AG08395 (cell line): ENCODE measurements at regions not wholly inside any gene's neighbourhood (a gene's known extent, or its start where the extent isn't known, plus 50 kb on each side); places are given as distances from the start of the nearest gene placed in this dataset.

Source experiments
- DNase-seq: peaks from one replicate; pipeline ENCODE4 v3.0.0; 2012; ENCODE audit warnings: mixed read lengths, low spot score

DNA sequence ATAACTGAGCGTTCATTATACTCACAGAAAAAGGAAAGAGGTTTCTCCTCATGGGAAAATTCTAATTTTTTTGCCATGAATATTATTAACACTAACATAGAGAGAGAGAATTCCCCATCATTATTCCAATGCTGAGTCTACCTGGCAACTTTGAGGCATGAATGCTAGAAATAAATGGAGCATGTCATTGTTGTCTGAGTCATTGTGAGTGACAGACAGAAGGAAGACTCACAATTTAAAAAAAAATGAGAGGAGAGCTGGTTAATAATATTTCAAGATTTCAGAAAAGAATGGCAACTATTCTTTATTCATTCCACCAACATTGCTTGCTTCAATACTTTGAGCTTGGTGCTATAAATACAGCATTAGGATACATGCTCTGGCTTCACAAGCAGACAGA lies 170.4 kb upstream of the HS3ST1 start:
- DNase-seq = no peak

DNA sequence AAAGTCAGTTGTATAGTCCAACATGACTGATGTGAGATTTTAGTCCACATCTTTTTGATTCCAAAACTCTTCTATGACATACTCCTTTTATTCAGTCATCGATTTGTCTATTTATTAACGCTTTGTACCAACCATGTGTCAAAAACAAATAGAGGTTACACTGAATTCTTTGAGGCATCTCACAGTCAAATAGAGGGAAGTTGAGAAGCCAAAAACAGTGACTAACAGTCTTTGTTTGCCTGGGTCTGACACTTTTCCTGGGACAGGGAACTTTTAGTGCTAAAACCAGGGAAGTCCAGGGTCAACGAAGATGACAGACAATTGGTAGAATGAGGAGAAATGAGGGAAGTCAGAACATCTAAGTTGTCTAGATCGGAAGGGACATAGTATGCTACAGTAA lies 169.9 kb upstream of the HS3ST1 start:
- no peak for DNase-seq

DNA sequence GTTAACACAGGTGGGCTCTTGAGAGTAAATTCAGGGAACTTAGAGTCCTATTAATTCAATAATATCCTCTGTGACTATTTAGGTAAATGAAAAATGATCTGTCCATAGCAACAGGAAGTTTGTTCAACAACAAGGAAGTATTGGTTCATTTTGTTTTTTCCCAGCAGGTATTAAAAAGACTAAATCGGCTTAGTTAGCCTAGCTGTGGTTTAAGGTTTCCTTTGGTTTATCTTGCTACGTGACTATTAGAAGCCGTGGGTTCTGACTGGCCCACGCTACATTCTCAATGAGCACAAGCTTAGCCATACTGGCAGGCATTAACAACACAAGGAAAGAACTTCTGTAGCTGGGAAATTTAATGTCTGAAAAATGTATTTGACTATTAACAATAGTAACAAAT lies 168.8 kb upstream of the HS3ST1 start:
- DNase-seq = no peak

DNA sequence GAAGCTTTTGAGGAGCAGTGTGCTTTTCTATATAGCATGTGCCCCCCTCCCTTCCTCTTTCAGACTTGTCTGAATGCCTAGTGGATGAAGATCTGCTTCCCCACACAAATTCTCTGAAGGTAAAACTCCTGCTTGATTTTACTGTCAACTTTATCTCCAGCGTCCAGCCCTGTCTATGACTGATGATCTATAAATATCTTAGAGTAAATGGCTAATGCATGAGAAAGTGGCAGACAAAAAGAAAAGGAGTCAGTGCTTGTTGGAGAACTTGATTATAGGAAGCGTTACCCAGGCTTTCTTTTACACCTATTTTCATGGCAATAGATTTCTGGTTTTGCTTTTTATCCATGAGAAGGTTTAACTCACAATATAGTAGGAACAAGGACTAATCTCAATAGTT lies 168.3 kb upstream of the HS3ST1 start:
- no peak for DNase-seq

DNA sequence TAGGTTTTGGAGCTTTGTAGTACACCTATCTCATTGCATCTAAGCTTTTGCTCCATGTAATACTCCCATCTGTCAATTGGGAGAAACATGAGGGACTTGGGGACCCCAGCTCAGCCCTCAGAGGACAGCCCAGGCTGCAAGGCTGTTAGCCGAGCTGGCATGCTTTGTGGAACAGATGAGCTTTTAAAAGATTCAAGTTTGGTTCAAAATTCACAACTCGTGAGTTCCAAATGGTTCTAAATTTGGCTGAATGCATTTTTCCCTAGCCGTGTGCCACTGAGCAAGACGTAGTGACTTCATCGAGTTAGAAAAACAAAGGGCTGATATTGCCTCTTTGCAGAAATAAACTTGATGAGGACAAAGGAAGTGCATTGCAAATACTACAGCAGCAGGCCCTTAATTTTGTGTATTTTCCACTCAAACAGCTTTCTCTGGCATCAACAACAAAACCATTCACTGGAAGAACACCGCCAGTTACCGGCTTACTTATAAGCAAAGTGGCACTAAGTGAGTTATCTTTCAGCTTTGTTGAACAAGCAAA lies 165.0 kb upstream of the HS3ST1 start:
- DNase-seq = no peak

DNA sequence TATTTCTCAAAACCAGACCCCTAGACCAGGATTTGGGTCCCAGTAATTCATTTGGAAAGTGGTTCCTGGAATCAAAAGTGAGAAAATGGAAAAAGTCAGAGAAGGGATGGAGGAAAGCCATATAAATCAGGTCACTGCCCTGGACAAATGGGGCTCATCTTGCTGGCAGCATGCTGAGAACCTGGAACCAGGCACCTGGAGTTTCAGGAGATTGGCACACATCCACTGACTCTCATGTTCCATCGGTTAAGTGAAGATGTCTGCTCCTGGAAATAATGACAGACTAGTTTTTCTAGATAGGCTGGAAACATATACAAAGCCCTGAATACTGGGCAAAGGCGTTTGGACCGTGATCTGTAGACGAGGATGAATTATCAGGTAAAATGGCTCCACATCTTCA lies 163.6 kb upstream of the HS3ST1 start:
- no peak for DNase-seq

DNA sequence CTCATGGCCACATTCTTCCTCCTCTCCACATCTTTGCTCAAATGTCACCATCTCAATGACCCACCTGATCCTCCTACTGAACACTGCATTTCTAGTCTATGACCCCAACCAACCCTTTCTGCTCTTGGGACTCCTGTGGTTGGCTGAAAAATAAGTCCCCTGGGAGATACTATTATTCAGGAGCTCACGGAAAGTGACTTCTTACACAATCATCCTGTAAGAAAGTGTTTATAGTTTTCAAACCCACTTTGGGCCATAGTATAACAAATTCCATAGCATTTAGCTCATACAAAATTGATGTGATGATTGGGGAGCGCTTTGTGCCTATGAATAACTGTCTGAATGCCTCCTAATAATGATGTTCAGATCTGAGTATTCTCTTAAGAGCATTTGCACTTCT lies 161.4 kb upstream of the HS3ST1 start:
- no peak for DNase-seq

DNA sequence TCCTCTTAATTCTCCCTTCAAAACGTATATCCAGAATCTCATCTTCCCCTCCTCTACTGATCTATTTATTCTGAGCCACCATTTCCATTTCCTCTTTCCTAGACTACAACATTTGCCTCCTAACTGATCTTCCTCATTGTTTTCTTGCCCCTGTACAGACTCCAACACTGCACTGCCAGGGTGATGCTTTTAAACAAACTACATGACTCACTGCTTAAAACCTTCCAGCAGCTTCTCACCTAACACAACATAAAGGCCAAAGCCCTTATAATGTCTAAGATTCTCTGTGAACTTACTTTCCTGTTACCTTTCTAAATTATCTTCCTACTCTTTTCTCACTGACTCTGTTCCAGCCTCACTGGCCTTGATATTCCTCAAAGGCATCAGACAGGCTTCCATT lies 161.0 kb upstream of the HS3ST1 start:
- no peak for DNase-seq

DNA sequence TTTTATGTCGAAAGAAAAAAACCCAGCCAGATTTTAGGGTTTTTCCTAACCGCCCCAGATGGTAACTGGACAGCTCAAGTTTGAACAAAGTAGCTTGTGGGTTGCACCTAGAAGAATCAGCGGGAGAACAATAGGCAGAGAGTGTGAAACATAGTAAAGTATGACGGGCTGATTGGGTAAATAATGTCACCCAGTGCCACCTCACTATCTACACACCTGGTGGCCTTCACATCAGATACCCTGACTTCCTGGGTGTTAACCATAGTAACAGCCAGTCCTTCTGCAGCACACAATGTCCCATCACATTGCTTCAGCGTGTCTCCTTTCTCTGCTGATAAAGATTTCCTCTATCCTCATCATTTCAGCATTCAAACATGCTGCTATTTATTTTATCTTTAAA lies 159.1 kb upstream of the HS3ST1 start:
- DNase-seq = no peak

DNA sequence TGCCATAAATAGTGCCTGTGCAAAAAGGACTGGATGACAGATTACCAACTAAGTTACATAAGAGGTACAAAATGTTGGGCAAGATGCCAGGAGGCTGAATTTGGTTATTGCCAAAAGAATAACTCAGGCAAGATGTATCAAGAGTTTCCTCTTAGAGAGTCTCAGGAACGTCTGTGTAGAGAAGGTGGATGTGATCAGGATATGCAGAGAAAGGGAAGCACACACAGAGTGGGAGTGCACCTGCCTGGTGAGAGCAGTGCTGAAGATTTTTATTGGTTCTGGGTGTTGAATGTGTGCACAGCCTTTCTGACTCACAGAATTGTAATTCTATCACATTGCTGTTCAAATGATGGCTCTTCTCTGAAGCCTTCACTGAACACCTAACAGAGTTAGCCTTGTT lies 156.8 kb upstream of the HS3ST1 start:
- DNase-seq = no peak

DNA sequence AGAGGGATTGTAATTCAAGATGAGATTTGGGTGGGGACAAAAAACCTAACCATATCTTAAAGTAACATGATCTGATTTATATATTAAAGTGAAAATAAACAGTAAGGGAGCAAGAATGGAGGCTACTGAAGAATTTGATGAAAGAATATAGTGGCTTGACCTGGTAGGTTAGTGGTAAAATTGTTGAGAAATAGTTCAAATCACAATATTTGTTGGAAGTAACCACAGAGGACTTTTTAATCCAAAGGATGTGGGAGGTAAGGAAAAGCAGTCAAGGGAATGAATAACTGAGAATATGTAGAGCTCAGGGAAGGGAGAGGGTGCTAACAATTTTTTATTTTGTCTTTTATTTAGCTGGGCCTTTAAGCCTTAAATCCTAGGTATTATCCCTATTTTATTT lies 139.8 kb upstream of the HS3ST1 start:
- DNase-seq = no peak

DNA sequence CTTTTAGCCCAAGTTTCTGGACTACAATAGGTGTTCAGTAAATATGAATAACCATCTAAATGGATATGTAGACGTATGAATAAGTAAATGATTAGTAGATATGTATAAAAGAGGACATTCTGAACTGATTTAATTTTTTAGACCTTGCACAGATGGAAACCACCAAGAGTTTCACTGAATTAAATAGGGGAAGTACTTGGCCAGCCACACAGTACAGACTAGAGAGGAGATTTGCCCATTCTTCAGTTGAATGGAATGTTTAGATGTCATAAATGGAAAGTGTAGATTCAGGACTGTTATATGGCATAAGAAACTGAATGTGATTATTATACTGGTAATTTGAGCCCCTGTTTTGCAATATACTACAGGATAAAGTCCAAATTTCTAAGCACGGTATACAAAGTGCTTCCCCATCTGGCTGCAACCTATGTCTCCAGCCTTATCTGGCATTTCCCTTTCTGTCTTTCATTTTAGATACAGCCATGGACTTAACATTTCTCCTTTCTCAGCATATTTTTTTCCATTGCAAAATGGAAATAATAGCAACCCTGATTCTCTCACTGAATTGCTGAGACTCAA lies 137.8 kb upstream of the HS3ST1 start:
- DNase-seq = no peak

DNA sequence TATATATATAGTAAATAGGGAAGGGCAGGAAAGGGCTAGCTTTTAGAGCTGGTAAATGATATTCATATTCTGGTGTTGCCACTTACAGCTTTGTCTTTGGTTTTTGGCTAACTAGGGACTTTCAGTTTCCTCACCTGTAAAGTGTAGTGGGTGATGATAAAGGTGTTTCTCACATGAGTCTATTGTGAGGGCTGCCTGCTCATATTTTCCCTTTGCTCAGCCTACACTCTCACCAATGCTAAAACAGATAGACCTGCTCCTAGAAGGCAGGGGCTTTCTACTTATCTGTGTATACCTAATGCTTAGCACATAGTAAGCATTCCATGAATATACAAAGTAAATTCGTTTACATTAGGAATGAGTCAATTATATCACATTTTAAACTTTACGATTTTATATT lies 137.2 kb upstream of the HS3ST1 start:
- no peak for DNase-seq

DNA sequence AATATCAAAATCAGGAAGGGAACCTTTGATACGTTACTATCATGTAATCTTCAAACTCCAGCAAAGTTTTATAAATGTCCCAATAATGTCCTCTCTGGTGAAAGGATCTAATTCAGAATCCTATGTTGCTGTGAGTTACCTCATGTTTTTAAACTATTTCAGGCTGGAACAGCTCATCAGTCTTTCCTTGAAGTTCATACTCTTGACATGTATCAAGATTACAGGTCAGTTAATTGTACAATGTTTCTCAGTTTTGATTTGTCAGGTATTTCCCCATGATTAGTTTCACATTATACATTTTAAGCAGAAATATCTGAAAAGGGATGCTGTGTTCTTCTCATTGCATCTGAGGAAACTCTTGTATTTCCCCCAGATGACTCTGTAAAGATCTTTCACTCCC lies 136.5 kb upstream of the HS3ST1 start:
- no peak for DNase-seq

DNA sequence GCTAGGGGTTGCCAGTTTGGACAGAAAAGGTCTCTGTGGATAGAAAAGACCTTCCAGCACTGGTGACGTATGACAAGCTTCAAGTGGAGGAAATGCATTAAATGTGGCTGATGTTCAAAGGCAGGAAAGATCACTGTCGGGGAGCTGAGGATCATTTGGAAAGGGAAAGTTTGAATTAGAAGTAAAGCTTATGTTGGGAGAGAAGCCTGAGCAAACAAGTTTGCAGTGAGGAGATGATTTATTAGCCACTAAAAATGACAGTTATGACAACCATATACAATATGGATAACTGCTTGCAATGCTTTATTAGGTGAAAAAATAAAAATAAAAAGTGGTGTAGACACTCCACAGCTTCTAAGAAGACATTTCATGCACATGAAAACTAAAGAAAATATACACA lies 135.3 kb upstream of the HS3ST1 start:
- no peak for DNase-seq

DNA sequence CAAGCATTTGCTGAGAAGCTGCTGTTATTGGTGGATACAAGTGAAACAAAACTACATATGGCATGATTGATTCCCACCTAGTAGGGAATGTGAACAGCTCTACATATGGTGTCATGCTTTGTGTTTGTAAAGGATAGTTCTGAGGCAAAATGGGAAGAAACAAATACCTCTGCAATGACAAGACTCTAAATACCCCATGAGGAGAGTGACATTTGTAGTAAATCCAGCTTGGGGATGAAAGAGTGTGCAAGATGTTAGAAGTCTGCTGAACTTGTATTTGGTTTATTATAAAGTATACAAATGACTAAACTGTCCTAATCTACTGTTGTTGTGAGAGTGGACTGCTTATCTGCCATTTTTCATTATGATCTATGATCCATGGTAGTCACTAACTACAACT lies 120.8 kb upstream of the HS3ST1 start:
- no peak for DNase-seq

DNA sequence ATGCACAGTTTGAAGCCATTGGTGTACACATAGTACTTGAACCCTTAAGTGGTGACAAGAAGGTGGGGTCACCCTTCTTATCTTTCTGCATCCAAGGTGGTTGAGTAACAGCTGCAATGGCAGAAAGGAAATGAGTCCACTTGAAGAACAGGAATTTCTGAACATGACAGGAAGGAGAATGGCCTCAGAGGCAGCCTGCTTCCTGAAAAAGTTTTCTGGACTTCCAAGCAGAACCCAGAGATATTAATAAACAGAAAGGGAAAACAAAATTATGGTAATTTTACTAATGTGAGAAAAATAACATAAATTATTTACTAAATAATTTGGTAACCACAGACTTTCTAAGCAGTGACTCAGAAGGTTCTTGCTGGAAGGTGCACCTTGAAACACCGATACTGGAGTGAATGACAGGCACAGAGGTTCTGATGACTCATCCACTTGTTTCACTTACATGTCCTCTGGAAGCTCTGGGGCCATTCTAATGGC lies 119.9 kb upstream of the HS3ST1 start:
- DNase-seq = no peak

DNA sequence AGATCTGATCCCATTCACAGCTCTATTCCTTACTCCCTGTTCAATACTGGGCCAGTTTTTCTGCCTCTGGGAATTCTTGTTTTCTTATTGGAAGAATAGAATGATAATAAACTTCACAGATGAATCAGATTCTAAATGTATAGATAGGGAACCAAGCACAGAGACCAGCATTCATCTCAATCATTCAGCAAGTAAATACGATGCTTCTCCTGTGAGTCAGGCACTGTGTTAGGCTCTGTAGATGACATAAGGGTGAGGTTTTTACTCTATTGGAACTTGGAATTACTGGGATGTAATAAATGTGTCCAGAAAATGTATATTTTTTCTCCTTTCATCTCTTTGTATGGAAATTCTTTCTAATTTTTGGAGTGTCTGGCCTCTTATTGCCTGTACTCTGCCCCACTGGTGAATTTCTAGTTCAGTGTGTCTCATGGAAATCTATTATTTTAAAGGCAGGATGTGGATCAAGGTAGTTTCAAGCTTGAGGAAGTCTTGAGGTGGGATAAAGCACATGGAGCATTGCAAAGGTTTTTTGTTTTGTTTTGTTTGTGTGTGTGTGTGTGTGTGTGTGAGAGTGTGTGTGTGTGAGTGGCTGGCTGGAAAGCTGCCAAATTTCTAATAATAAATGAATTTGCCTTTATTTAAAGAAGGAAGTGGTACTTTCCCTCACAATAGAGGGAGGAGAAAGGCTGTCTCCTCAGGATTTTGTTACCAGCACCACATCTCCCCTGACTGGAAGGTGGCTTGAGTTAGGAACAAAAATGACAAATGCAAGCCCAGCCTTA lies 117.9 kb upstream of the HS3ST1 start:
- no peak for DNase-seq

DNA sequence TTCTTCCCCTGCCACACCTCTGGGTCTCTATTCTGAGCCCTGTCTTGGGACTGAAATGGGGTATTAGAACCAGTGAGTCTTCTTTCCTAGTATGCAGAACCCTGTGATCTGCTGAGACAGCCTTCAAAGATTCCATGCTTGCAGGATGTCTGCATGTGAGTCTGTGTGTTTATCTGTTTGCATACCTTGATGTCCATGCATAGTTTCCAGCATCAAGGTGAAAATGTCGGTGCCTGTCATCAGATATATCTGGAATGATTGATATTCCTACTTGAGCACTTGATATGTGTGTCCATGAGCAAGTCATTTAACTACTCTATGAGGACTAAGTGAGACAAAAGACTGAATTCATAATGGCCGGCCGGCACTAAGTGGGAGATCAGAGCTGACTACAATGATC lies 117.0 kb upstream of the HS3ST1 start:
- DNase-seq = no peak

DNA sequence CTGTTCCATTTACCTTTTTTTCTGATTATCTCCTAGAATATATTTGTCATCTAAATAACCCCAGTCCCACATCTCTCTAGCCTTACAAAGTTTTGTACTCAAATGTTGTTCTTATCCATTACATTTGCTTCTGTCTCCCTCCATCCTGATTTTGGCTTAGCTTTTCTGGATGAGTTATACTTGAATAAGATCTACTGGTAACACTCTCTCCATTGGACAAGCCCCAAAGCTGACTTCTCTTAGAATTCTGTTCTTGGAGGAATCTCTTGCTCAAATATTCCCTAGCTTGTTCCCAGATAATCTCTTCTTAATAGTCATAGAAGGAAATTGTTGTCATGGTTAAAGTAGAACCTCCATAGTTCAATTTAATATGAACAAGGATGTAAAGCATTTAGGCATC lies 115.5 kb upstream of the HS3ST1 start:
- no peak for DNase-seq

DNA sequence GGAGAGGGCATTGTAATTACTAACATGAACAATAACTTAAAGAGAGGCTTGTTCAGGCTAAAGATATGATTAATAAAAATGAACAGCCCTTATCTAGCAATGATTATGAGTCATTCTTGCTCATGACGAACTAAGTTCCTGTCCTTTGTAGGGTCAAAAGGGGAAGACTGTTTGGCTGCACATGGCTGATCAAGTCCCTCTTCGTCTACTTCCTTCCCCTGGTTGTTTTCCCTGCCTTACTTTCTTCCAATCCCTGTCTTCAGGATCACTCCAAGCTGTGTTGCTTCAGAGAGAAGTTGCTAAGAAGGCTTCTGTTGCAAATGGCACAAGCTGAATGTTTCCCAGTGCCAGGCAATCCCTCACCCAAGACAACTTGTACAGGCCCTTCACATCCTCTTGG lies 115.0 kb upstream of the HS3ST1 start:
- no peak for DNase-seq

DNA sequence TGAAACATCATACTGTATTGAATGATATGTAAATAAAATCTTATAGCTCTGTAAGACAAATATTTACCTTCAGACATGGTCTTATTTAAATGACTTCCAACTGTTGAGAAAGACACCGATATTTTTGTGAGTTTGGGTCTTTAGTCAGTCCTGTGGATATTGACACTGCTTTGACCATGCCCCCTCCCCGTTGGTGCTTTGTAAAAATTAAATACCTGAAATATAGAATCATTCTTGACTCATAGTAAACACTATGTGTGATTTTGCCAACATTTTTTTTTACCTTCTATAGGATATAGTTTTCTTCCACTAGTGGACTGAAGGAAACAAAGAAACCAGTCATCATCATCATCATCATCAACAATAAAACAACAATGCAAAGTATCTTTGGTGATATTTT lies 114.3 kb upstream of the HS3ST1 start:
- DNase-seq = no peak

DNA sequence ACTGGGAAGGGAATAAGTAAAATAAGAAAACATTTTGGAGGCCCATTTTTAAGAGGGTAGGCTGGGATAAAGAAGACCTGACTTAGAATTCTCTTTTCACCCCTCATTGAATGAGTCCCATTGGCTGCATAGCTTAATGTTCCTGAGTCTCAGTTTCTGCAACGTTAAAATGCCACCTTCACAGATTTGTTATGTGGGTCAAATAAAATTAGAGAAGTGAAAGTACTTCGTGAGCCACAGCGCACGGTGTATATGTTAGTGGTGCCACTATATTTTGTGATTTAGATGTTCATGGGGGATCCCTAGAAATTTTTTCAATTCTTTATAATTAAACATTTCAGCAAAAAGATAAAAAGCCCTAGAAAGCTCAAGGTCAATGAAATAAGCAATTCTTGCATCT lies 109.2 kb upstream of the HS3ST1 start:
- DNase-seq = no peak

DNA sequence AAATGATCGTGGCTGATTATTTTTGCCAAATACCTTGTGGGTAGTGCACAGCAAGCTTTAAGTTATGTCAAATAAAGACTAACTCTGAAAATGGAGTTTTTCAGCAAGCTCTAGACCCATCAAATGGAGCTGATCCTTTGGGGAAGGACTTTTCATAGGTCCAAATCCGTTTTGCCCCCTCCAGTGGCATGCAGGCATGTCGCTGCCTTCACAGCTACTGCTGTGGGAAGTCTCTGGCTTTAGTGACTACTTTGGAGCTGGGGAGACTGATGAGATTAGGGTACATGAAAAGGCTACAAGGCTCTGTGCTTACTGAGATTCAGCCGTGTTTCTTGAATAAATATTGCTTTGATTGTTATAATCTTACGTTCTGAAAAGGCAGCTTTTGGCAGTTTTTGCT lies 106.6 kb upstream of the HS3ST1 start:
- DNase-seq = no peak
